IMR-90 (cell line): ENCODE measurements at regions not wholly inside any gene's neighbourhood (a gene's known extent, or its start where the extent isn't known, plus 50 kb on each side); places are given as distances from the start of the nearest gene placed in this dataset.

ENCODE experiments used
- ATAC-seq: fragments of 200-7000 bp; cut with Tn5 transposase; 2 replicates; pipeline ENCODE4 v1.9.1; 2020; ENCODE audit warnings: low read depth, mild to moderate bottlenecking, moderate library complexity
- BruUV-seq: library from RNA; stranded (reverse); fragments of 400-500 nt; replicated peaks from 2 replicates; lab custom pipeline; 2021; lab: Mats Ljungman, UMichigan
- CTCF ChIA-PET: fragments of 300-600 bp; formaldehyde crosslinking; extraction: SDS; loops from one replicate; lab custom pipeline; 2021; ENCODE audit warnings: antibody characterized with exemption; lab: Yijun Ruan, JAX
- POLR2A ChIA-PET: fragments of 300-600 bp; sonication (Branson Sonifier 250); formaldehyde crosslinking; loops from one replicate; lab custom pipeline; 2022; ENCODE audit warnings: antibody characterized with exemption; ENCODE audit not compliant: unreplicated experiment; lab: Charles Lee
- DNase-seq: peaks from one replicate; pipeline ENCODE4 v3.0.0; 2013
- H2AFZ ChIP-seq: replicated peaks from 2 replicates; pipeline ENCODE3; 2013; ENCODE audit warnings: low read length, mild to moderate bottlenecking; ENCODE audit not compliant: poor library complexity
- H2AK5ac ChIP-seq: 2 replicates; pipeline ENCODE4 v1.6.1; 2013; ENCODE audit warnings: low read depth, low read length, inconsistent platforms
- H2AK9ac ChIP-seq: replicated peaks from 2 replicates; pipeline ENCODE3; 2013; ENCODE audit warnings: mild to moderate bottlenecking, low read depth, low read length, moderate library complexity; ENCODE audit not compliant: poor library complexity
- H2BK120ac ChIP-seq: 2 replicates; pipeline ENCODE4 v1.6.1; 2013; ENCODE audit warnings: low read depth, low read length, inconsistent platforms
- H2BK15ac ChIP-seq: 3 replicates; pipeline ENCODE4 v1.6.1; 2013; ENCODE audit warnings: low read depth, low read length, inconsistent platforms
- H2BK20ac ChIP-seq: 2 replicates; pipeline ENCODE4 v1.6.1; 2013; ENCODE audit warnings: low read depth, mild to moderate bottlenecking, inconsistent platforms, low read length, moderate library complexity
- H2BK5ac ChIP-seq: 2 replicates; pipeline ENCODE4 v1.6.1; 2013; ENCODE audit warnings: mild to moderate bottlenecking, low read depth, low read length, inconsistent platforms; ENCODE audit not compliant: poor library complexity, severe bottlenecking
- H3K14ac ChIP-seq: replicated peaks from 2 replicates; pipeline ENCODE4 v1.6.1; 2013; ENCODE audit warnings: low read depth, low read length, inconsistent platforms
- H3K18ac ChIP-seq: 2 replicates; pipeline ENCODE4 v1.6.1; 2013; ENCODE audit warnings: low read depth, low read length, control low read depth
- H3K23ac ChIP-seq: 2 replicates; pipeline ENCODE4 v1.6.1; 2013; ENCODE audit warnings: low read depth, low read length, inconsistent platforms
- H3K27ac ChIP-seq: 2 replicates; pipeline ENCODE4 v1.5.1; 2013; ENCODE audit warnings: mild to moderate bottlenecking, control low read depth, low read length; ENCODE audit not compliant: insufficient read depth
- H3K27me3 ChIP-seq: 2 replicates; pipeline ENCODE4 v1.6.1; 2013; ENCODE audit warnings: low read length; ENCODE audit not compliant: control insufficient read depth, insufficient read depth
- H3K36me3 ChIP-seq: 2 replicates; pipeline ENCODE4 v1.6.1; 2013; ENCODE audit warnings: low read length, mixed read lengths; ENCODE audit not compliant: control insufficient read depth, insufficient read depth
- H3K4ac ChIP-seq: 2 replicates; pipeline ENCODE4 v1.6.1; 2013; ENCODE audit warnings: low read depth, low read length, inconsistent platforms
- H3K4me1 ChIP-seq: 2 replicates; pipeline ENCODE4 v1.6.1; 2013; ENCODE audit warnings: low read length, mixed read lengths; ENCODE audit not compliant: control insufficient read depth, insufficient read depth
- H3K4me2 ChIP-seq: 2 replicates; pipeline ENCODE4 v1.6.1; 2013; ENCODE audit warnings: low read depth, mild to moderate bottlenecking, control low read depth, low read length, moderate library complexity
- H3K4me3 ChIP-seq: 2 replicates; pipeline ENCODE4 v1.5.1; 2013; ENCODE audit warnings: low read depth, mild to moderate bottlenecking, control low read depth, low read length, moderate library complexity; ENCODE audit not compliant: insufficient read depth
- H3K56ac ChIP-seq: 2 replicates; pipeline ENCODE4 v1.6.1; 2013; ENCODE audit warnings: low read length, inconsistent platforms; ENCODE audit not compliant: insufficient read depth; ENCODE audit errors: extremely low read depth
- H3K79me1 ChIP-seq, 2 experiments: 2 replicates each; pipeline ENCODE4 v1.6.1; 2013; ENCODE audit warnings: low read length in 2 of 2, inconsistent platforms in 1 of 2, low read depth in 1 of 2
- H3K9ac ChIP-seq: 2 replicates; pipeline ENCODE4 v1.6.1; 2013; ENCODE audit warnings: low read depth, low read length, control low read depth
- H3K9me1 ChIP-seq: 2 replicates; pipeline ENCODE4 v1.6.1; 2013; ENCODE audit warnings: low read length, inconsistent platforms; ENCODE audit not compliant: insufficient read depth
- H3K9me3 ChIP-seq: 2 replicates; pipeline ENCODE4 v1.6.1; 2013; ENCODE audit warnings: low read length; ENCODE audit not compliant: control insufficient read depth, insufficient read depth
- H4K20me1 ChIP-seq: 2 replicates; pipeline ENCODE4 v1.6.1; 2013; ENCODE audit warnings: low read length, inconsistent platforms; ENCODE audit not compliant: insufficient read depth
- H4K5ac ChIP-seq: 2 replicates; pipeline ENCODE4 v1.6.1; 2013; ENCODE audit warnings: mild to moderate bottlenecking, low read depth, low read length, control low read depth
- H4K8ac ChIP-seq, 2 experiments: 2 replicates each; pipeline ENCODE4 v1.6.1; 2013; ENCODE audit warnings: low read depth in 2 of 2, low read length in 2 of 2, control low read depth in 1 of 2, inconsistent platforms in 1 of 2
- H4K91ac ChIP-seq: 2 replicates; pipeline ENCODE4 v1.6.1; 2013; ENCODE audit warnings: low read depth, low read length, inconsistent platforms; ENCODE audit not compliant: insufficient read depth
- BHLHE40 ChIP-seq: fragments of 150-350 bp; IDR thresholded peaks from 2 replicates; pipeline ENCODE4 v1.6.1; 2016; ENCODE audit warnings: mild to moderate bottlenecking, low read depth, low read length
- CEBPB ChIP-seq: IDR thresholded peaks from 2 replicates; pipeline ENCODE4 v1.6.1; 2012; ENCODE audit warnings: low read depth, low read length, improper control_type of control experiment
- CHD1 ChIP-seq: IDR thresholded peaks from 2 replicates; pipeline ENCODE4 v1.6.1; 2012; ENCODE audit warnings: low read depth, low read length, improper control_type of control experiment
- FOS ChIP-seq: fragments of 150-350 bp; IDR thresholded peaks from 2 replicates; pipeline ENCODE4 v1.6.1; 2016; ENCODE audit warnings: low read depth, low read length
- MAFK ChIP-seq: IDR thresholded peaks from 2 replicates; pipeline ENCODE4 v1.6.1; 2012; ENCODE audit warnings: low read depth, low read length, improper control_type of control experiment
- MAZ ChIP-seq: IDR thresholded peaks from 2 replicates; pipeline ENCODE4 v1.6.1; 2012; ENCODE audit warnings: low read depth, mild to moderate bottlenecking, low read length, improper control_type of control experiment, moderate library complexity, borderline replicate concordance
- MXI1 ChIP-seq: IDR thresholded peaks from 2 replicates; pipeline ENCODE4 v1.6.1; 2012; ENCODE audit warnings: low read depth, mild to moderate bottlenecking, low read length, moderate library complexity, borderline replicate concordance
- NFE2L2 ChIP-seq: fragments of 150-350 bp; IDR thresholded peaks from 2 replicates; pipeline ENCODE4 v1.6.1; 2016; ENCODE audit warnings: low read depth, mild to moderate bottlenecking, low read length
- POLR2A ChIP-seq: IDR thresholded peaks from 2 replicates; pipeline ENCODE4 v1.6.1; 2012; ENCODE audit warnings: mild to moderate bottlenecking, low read depth, low read length
- RAD21 ChIP-seq: IDR thresholded peaks from 2 replicates; pipeline ENCODE4 v1.6.1; 2012; ENCODE audit warnings: low read length, improper control_type of control experiment
- SMC3 ChIP-seq: fragments of 150-350 bp; IDR thresholded peaks from 2 replicates; pipeline ENCODE4 v1.6.1; 2016; ENCODE audit warnings: low read depth, mild to moderate bottlenecking, antibody characterized with exemption, low read length, moderate library complexity
- WGBS, 2 experiments: methylation state at CpG; one replicate each; pipeline versions ENCODE4 v1.1.5 to v1.1.7; 2013; ENCODE audit warnings: missing lambda C conversion rate in 2 of 2; ENCODE audit not compliant: insufficient read length in 1 of 2; ENCODE audit errors: extremely low coverage in 2 of 2; 5-methylcytosine and 5-hydroxymethylcytosine counted together
- dilution Hi-C: fragments of 300-500 bp; cut with HindIII; formaldehyde crosslinking; loops from one replicate; pipeline ENCODE4 v1.14.3; 2018; ENCODE audit warnings: low sequenced_read_pairs; ENCODE audit not compliant: unreplicated experiment
- in situ Hi-C: fragments of 300-500 bp; cut with MboI; formaldehyde crosslinking; loops from 3 replicates; pipeline ENCODE4 v1.14.3; 2019; ENCODE audit warnings: low sequenced_read_pairs, inconsistent platforms, mixed read lengths
- intact Hi-C: fragments of 100-400 bp; cut with micrococcal nuclease; formaldehyde crosslinking; loops from 2 replicates; pipeline ENCODE4 v1.10.0; 2022
- TF ChIP-seq, protein P1 (sequence below): conservative IDR thresholded peaks from 2 replicates; pipeline ENCODE4 v1.5.1; 2012; ENCODE audit warnings: mild to moderate bottlenecking, low read depth, low read length, improper control_type of control experiment
- TF ChIP-seq, protein P2 (sequence below): fragments of 150-350 bp; IDR thresholded peaks from 2 replicates; pipeline ENCODE4 v1.6.1; 2016; ENCODE audit warnings: low read depth, mild to moderate bottlenecking, low read length, moderate library complexity, borderline replicate concordance

DNA sequence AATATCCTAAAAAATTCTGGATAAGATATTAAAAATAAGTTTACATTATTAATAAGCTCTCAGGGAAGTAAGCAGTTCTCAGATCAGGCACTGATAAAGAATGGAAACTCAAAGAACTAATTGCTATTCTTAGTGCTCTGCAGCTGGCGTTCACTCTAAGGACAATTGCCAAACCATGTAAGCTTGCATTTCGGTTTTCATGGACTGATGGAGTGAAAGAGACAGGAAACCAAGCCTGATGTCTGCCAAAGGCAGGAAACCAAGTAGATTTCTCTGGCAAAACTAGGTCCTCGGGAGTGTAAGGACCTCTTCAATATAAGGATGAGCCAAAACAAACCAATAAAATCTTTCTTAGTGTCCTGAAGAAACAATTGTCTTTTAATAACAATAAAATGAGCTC lies 355.2 kb downstream of the RAB38 start:
- ChIA-PET POLR2A (no interaction called here), CTCF (interaction anchor here (0.8 kb wide), 1 partner anchor 30 kb away, joined by 3 read pairs; no protein-coding TSS in a partner anchor)
- Histone ChIP-seq H3K23ac (no peak overlapping the region), H3K4me2 (no peak overlapping the region), H2AFZ (no peak overlapping the region), H3K9ac (no peak overlapping the region), H2BK20ac (no peak overlapping the region), H3K56ac (no peak overlapping the region), H4K5ac (no peak overlapping the region), H3K9me3 (no peaks in the 10 kb centered on the region), H2BK15ac (no peak overlapping the region), H3K27me3 (no peaks in the 10 kb centered on the region), H4K91ac (no peak overlapping the region), H2AK5ac (no peak overlapping the region), H3K4ac (no peak overlapping the region), H3K4me3 (no peak overlapping the region), H4K8ac (no peak overlapping the region), H3K18ac (no peak overlapping the region), H2BK120ac (no peak overlapping the region), H4K20me1 (no peaks in the 10 kb centered on the region), H3K79me1 (no peaks in the 10 kb centered on the region), H3K27ac (no peak overlapping the region), H2AK9ac (no peak overlapping the region), H3K9me1 (no peaks in the 10 kb centered on the region), H3K14ac (no peak overlapping the region), H2BK5ac (no peak overlapping the region), H3K4me1 (no peaks in the 10 kb centered on the region), H3K36me3 (no peaks in the 10 kb centered on the region)
- no CpG with 5 or more reads among the region's 3 CpGs for WGBS, 2 experiments
- intact Hi-C loops (loop anchor here (10.0 kb wide), 1 partner anchor 355 kb away; no protein-coding TSS in a partner anchor), dilution Hi-C loops (no loop called here), in situ Hi-C loops (no loop called here)
- BruUV-seq: no TSS peak
- ATAC-seq (no peak), DNase-seq (no peak)
- no peak for TF ChIP-seq POLR2A
- TF ChIP-seq, protein P1, sequence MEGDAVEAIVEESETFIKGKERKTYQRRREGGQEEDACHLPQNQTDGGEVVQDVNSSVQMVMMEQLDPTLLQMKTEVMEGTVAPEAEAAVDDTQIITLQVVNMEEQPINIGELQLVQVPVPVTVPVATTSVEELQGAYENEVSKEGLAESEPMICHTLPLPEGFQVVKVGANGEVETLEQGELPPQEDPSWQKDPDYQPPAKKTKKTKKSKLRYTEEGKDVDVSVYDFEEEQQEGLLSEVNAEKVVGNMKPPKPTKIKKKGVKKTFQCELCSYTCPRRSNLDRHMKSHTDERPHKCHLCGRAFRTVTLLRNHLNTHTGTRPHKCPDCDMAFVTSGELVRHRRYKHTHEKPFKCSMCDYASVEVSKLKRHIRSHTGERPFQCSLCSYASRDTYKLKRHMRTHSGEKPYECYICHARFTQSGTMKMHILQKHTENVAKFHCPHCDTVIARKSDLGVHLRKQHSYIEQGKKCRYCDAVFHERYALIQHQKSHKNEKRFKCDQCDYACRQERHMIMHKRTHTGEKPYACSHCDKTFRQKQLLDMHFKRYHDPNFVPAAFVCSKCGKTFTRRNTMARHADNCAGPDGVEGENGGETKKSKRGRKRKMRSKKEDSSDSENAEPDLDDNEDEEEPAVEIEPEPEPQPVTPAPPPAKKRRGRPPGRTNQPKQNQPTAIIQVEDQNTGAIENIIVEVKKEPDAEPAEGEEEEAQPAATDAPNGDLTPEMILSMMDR: no peak
- TF ChIP-seq, protein P2, sequence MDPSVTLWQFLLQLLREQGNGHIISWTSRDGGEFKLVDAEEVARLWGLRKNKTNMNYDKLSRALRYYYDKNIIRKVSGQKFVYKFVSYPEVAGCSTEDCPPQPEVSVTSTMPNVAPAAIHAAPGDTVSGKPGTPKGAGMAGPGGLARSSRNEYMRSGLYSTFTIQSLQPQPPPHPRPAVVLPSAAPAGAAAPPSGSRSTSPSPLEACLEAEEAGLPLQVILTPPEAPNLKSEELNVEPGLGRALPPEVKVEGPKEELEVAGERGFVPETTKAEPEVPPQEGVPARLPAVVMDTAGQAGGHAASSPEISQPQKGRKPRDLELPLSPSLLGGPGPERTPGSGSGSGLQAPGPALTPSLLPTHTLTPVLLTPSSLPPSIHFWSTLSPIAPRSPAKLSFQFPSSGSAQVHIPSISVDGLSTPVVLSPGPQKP: no peak
- no peak for TF ChIP-seq RAD21
- no peak for TF ChIP-seq BHLHE40
- no peak for TF ChIP-seq MAZ
- TF ChIP-seq FOS: no peak
- TF ChIP-seq NFE2L2: no peak
- TF ChIP-seq MAFK: no peak
- no peak for TF ChIP-seq MXI1
- no peak for TF ChIP-seq CEBPB
- no peak for TF ChIP-seq CHD1
- TF ChIP-seq SMC3: no peak
